Hematopoietic multipotent progenitor cell treated with erythropoietin and hydrocortisone succinate and interleukin-3 and kit ligand, for 8 days (in vitro differentiated cells): ENCODE measurements at regions not wholly inside any gene's neighbourhood (a gene's known extent, or its start where the extent isn't known, plus 50 kb on each side); places are given as distances from the start of the nearest gene placed in this dataset.

Experiments used
- DNase-seq: peaks from one replicate; pipeline ENCODE4 v3.0.0-alpha.2; 2015

DNA sequence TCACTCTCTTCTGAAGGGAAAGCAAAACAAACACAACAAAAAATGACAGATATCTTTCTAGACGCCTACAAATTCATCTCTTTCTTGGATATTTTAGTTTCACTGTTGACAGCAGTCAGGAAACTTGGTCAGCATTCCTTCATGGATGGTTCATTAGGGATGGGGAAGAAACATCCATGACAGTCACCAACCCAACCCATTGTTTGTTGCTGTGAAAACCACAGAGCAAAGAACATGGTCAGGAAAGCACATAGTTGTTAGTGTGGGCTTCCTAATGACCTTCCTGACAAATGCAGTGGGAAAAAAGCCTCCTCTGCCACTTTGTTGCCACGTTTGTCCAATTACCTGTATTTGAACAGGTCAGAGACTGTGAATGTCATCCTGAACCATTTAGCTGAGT lies 139.8 kb upstream of the SNX19 start:
- DNase-seq, result no peak

GRCh38 chr11:131063638-131064037 lies 147.4 kb upstream of the SNX19 start:
- DNase-seq, result no peak

- DNase-seq, result peak; percentile 52
Measured at GRCh38 chr11:131064373-131064991, 148.2 kb upstream of the SNX19 start.

GRCh38 chr11:131065435-131066413 lies 149.4 kb upstream of the SNX19 start:
- no peak for DNase-seq

- DNase-seq, result no peak
Measured at GRCh38 chr11:131066551-131066950, 150.3 kb upstream of the SNX19 start.

GRCh38 chr11:131070365-131070764 lies 154.1 kb upstream of the SNX19 start:
- no peak for DNase-seq

DNA sequence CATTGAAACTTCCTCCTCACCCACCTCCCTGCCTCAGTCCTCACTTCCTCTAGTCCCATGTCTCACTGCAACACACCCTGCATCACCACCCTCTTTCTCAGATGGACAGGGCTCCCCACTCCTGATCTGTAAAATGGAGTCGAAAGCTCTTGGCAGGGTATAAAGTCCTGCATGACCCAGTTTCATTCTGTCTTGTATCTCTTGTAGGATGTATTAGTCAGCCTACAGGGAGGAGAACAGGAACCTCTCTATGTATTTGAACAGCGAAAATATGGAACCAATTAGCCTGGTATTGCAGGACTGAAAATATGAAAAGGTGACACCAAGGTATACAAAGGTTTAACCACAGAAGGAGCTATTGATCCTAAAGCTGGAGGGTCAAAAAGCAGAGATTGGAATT lies 156.9 kb upstream of the SNX19 start:
- no peak for DNase-seq

GRCh38 chr11:131074573-131074972 lies 158.3 kb upstream of the SNX19 start:
- DNase-seq, result no peak

DNA sequence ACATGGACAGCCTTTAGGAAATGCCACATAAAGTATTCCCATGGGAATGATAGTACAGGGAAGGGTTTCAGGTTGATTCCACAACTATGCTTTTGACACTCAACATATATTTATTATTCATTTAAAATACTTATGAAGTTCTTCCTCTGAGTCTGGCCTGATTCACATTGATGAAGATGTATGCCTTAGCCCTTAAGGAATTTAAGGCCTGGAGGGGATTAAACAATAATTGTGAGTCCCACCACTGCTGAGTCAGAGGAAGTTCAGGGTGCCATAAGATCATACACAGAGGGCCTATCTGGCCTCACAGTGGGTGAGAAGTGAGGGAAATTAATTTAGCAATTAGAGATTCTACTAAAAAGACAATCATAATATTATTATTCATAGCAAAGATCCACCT lies 161.1 kb upstream of the SNX19 start:
- DNase-seq, result no peak

GRCh38 chr11:131079036-131079435 lies 162.8 kb upstream of the SNX19 start:
- no peak for DNase-seq

DNA sequence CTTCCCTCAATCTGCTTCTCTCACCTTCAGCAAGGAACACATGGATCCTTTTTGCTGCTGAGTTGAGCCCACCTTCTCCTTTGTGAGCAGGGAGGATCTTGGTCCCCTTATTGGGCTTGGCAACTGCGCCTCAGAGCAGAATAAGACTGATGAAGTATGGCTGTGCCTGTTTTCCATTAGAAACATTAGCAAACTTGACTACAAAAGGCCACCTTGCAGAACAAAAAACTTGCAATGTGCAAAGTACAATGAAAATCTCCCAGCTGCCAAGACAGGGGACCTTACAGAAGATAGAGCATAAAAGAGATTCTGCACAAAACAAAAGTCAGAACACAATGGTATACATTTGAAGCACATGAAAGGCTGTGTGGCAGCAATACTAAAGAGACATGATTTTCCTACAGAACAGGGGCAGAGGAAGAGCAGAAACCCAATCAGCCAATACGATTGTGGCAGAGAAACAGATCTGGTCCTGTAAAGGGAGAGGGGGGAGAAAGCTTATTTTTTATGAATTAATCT lies 173.5 kb upstream of the SNX19 start:
- DNase-seq, result no peak

- no peak for DNase-seq
Measured at GRCh38 chr11:131092469-131092868, 176.2 kb upstream of the SNX19 start.

DNA sequence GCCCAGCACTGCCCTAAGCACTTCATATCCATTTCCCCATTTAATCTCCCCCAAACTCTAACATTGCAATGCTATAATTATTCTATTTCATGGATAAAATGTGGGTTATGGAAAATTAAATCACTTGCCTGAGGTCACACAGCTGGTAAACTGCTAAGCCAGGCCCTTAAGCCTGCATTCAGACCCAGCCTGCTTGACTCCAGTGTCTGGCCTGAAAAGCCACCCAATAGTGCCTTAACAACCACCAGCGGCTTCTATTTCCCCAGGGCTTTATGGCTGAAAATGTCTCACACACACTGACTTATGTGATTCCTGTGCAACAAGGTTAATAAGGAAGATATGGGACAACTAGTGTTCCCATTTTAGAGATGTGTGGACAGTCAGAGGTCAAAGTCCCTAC lies 178.5 kb upstream of the SNX19 start:
- DNase-seq, result no peak

DNA sequence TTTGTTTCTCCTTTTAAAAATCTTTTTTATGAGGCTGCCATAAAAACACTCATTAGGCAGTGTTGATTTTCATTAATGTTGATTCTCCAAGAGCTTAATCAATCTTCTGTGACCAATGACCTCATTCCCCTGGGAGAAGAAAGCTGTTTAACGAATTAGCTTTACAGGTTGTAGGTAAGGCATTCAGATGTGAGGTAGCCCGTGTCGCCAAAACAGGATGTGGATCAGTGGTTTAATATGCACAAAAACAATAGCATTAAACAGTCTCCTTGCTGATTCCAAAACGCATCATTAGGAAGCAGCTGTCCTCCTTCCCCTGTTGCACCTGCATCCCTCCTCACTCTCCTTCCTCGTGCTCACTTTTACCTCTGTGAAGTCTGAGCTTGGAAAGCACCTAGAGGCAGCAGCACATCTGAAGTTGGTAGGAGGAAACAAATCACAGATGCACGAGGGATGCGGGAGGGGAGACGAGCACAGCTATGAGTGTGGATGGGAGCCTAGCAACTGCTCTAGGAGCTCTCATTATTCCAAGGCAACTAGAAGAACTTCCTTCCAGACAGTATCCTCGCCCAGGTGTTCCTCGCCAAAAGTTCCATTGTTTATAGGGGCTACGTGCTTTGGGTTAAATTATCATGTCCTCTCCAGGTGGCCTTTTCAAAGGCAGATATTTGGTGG lies 179.4 kb upstream of the SNX19 start:
- no peak for DNase-seq

GRCh38 chr11:131099013-131099412 lies 182.7 kb upstream of the SNX19 start:
- DNase-seq, result no peak

GRCh38 chr11:131099746-131100145 lies 183.5 kb upstream of the SNX19 start:
- DNase-seq, result no peak

DNA sequence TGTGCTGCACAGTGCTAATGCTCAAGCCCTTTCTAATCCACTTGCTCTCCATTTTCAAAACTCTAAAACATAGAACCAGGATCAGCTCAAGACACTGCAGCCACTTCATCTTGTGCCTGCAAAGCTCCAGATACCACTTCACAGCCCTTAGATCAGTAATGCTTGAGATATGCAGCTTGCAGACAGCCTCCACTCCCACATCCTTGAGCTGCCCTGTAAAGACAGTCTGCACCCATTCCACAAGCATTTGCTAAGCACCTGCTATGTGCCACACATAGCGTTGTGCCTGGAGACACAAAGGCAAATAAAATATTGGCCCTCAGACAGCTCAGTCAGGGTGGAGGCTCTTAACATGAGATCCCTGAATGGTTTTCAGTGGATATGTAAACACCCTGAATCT lies 192.5 kb upstream of the SNX19 start:
- no peak for DNase-seq

DNA sequence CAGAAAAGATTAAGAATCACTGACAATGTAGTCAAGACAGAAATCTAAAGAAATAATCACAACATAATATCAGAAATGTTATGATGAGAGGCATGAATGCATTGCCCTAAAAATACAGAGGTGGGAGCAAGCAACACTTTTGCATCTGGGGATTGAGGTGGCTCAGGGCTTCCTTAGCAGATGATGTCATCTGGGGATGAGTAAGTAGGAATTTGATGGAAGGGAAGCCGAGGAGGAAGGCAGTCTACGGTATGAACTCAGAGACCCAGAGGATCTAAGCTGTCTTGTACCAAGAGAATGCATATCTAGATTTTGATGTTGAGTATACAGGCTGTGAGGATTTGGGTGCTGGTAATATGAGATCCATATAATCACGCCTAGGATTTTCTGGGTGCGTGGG lies 193.0 kb upstream of the SNX19 start:
- no peak for DNase-seq

- DNase-seq, result no peak
Measured at GRCh38 chr11:131109790-131110189, 193.5 kb upstream of the SNX19 start.

DNA sequence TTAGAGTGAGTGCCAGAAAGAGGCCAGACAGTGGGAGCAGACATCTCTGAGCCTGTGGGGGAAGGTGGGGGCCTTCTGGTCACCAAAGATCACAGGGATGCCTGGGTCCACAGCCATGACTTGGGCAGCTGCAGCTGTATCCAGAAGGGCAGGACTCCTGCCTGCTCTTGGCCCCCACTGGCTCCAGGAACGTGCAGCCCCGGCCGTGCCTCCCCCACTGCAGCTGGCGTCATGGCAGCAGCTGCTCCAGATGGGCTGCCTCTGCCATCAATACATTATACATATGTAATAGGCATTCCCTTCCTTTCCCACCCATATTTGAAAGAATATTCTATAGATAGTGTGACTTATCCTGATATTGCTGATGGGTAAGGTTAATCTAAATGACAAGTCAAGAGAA lies 195.5 kb upstream of the SNX19 start:
- DNase-seq, result no peak

GRCh38 chr11:131118247-131118646 lies 202.0 kb upstream of the SNX19 start:
- DNase-seq, result no peak

GRCh38 chr11:131121426-131122333 lies 205.4 kb upstream of the SNX19 start:
- no peak for DNase-seq
